Spleen (tissue), 7 donors: ENCODE measurements at regions not wholly inside any gene's neighbourhood (a gene's known extent, or its start where the extent isn't known, plus 50 kb on each side); places are given as distances from the start of the nearest gene placed in this dataset.

ENCODE experiments used
- CTCF ChIP-seq, 11 experiments: fragments of 200-600 bp in 7 of 11; fragments of 450-650 bp in 4 of 11; sonication (generic) in 4 of 11; IDR thresholded peaks in 8 of 11; conservative IDR thresholded peaks in 3 of 11; 1 replicate in 7 of 11; 2 replicates in 4 of 11; pipeline versions ENCODE4 v1.4.0 to v1.8.0; 2016 to 2021; ENCODE audit warnings: antibody characterized with exemption in 11 of 11, inconsistent platforms in 4 of 11, mild to moderate bottlenecking in 1 of 11
- POLR2A ChIP-seq, 3 donors: fragments of 450-650 bp; IDR thresholded peaks; one replicate each; pipeline ENCODE4 v1.5.1; 2017; ENCODE audit warnings: antibody characterized with exemption in 3 of 3, mild to moderate bottlenecking in 1 of 3
- POLR2AphosphoS5 ChIP-seq, 3 donors: sonication (generic); formaldehyde crosslinking; IDR thresholded peaks; one replicate each; pipeline ENCODE4 v1.5.1; 2017; ENCODE audit warnings: antibody characterized with exemption in 3 of 3
- donor health status: DM: no; HTN: no; CAD: no; lungs with moderate emphysema.
- donor health status: DM: no; HTN: no; CAD: no.
- donor health status: DM: no; HTN: no; CAD: no.

GRCh38 chr3:106239195-106239697, 370.4 kb upstream of the CBLB start:
- TF ChIP-seq CTCF (IDR thresholded peaks at IDR 0.05 in 8 of 11, conservative IDR thresholded peaks at IDR 0.05 in 3 of 11): no peak
- no peak for TF ChIP-seq POLR2A (IDR thresholded peaks at IDR 0.05)
- no peak for TF ChIP-seq POLR2AphosphoS5 (IDR thresholded peaks at IDR 0.05)
